ENCODE measurements at regions not wholly inside any gene's neighbourhood (a gene's known extent, or its start where the extent isn't known, plus 50 kb on each side); places are given as distances from the start of the nearest gene placed in this dataset.

- no peak overlapping the region for H3K4me2 ChIP-seq
- no peak for FAIRE-seq
These were observed 82.9 kb upstream of the APBB1IP start for GRCh38 chr10:26355241-26355640.

GRCh38 chr10:26357203-26357602 lies 80.9 kb upstream of the APBB1IP start:
- TF ChIP-seq RARB (CRISPR knock-in tag; IDR thresholded peaks at IDR 0.05) (no peak), CHD4 (IDR thresholded peaks at IDR 0.05; ENCODE audit: borderline replicate concordance) (no peak), FOSL2 (IDR thresholded peaks at IDR 0.05) (no peak), FOSL2 (CRISPR knock-in tag; IDR thresholded peaks at IDR 0.05) (0 out of 2 replicates have a peak, but pooled peaks have one; percentile 19)
- POLR2A ChIA-PET = no interaction called here

More at GRCh38 chr10:26355241-26355640, 82.9 kb upstream of the APBB1IP start:
- DNase-seq (ENCODE audit: low read depth in 1 of 2, low spot score in 1 of 2) (no peak), ATAC-seq (no peak)
- ChIA-PET CTCF (no interaction called here), POLR2A (no interaction called here)
- no peak overlapping the region for H3K4me3 ChIP-seq
- H3K9me3 ChIP-seq = peaks cover 6% of the 10 kb centered on the region; the same call in 2 of the 3 replicates
- H3K4me1 ChIP-seq = peaks cover 4% of the 10 kb centered on the region; the same call in 1 of the 3 replicates
- no peak overlapping the region for H3K27ac ChIP-seq
- TF ChIP-seq GATA3 (IDR thresholded peaks at IDR 0.05; ENCODE audit: borderline replicate concordance) (no peak), POLR2AphosphoS2 (conservative IDR thresholded peaks at IDR 0.05; ENCODE audit: low read length) (no peak), EHMT2 (IDR thresholded peaks at IDR 0.05; ENCODE audit: low read depth) (no peak), ESRRA (IDR thresholded peaks at IDR 0.05; ENCODE audit: borderline replicate concordance, low read length) (no peak), NR3C1 (IDR thresholded peaks at IDR 0.05) (no peak), TFCP2L1 (CRISPR knock-in tag; IDR thresholded peaks at IDR 0.05) (no peak)
- 49% methylated on average over 6 of the region's 6 CpGs for WGBS (ENCODE audit: missing lambda C conversion rate)

GRCh38 chr10:26358071-26358470 lies 80.1 kb upstream of the APBB1IP start:
- POLR2A ChIA-PET = no interaction called here
- no peak for TF ChIP-seq PBX3 (IDR thresholded peaks at IDR 0.05)
- no peak for TF ChIP-seq HOXB5 (CRISPR knock-in tag; IDR thresholded peaks at IDR 0.05)
- TF ChIP-seq RNF2 (IDR thresholded peaks at IDR 0.05; ENCODE audit: borderline replicate concordance, low read depth) = no peak
- TF ChIP-seq BHLHE40 (IDR thresholded peaks at IDR 0.05; ENCODE audit: low read depth, low read length) = no peak
- TF ChIP-seq ZSCAN20 (CRISPR knock-in tag; IDR thresholded peaks at IDR 0.05) = no peak
- TF ChIP-seq TP53 (CRISPR knock-in tag; IDR thresholded peaks at IDR 0.05) = no peak
- TF ChIP-seq CBX8 (IDR thresholded peaks at IDR 0.05) = no peak
- TF ChIP-seq MAFK (IDR thresholded peaks at IDR 0.05; ENCODE audit: partially characterized antibody) = no peak
- FAIRE-seq (no peak), DNase-seq (ENCODE audit: low read depth in 1 of 2, low spot score in 1 of 2) (no peak), ATAC-seq (no peak)
- Histone ChIP-seq H3K4me3 (no peak overlapping the region), H3K27ac (no peak overlapping the region), H3K4me2 (no peak overlapping the region), H3K4me1 (peaks cover 7% of the 10 kb centered on the region; the same call in 2 of the 3 replicates), H3K9me3 (peaks cover 6% of the 10 kb centered on the region; the same call in 2 of the 3 replicates)
- WGBS (ENCODE audit: missing lambda C conversion rate) = 23% methylated on average over 2 of the region's 2 CpGs
- CTCF ChIA-PET = no interaction called here

More at GRCh38 chr10:26357203-26357602, 80.9 kb upstream of the APBB1IP start:
- peaks cover 7% of the 10 kb centered on the region; the same call in 2 of the 3 replicates for H3K4me1 ChIP-seq
- DNase-seq (ENCODE audit: low read depth in 1 of 2, low spot score in 1 of 2) = no peak
- H3K9me3 ChIP-seq = peaks cover 6% of the 10 kb centered on the region; the same call in 2 of the 3 replicates
- H3K4me3 ChIP-seq = no peak overlapping the region
- FAIRE-seq = no peak
- no peak overlapping the region for H3K27ac ChIP-seq
- CTCF ChIA-PET = no interaction called here
- WGBS (ENCODE audit: missing lambda C conversion rate) = 38% methylated on average over 1 of the region's 1 CpG
- ATAC-seq = no peak
- H3K4me2 ChIP-seq = no peak overlapping the region

- Histone ChIP-seq H3K27ac (no peak overlapping the region), H3K4me3 (no peak overlapping the region), H3K4me2 (no peak overlapping the region), H3K9me3 (no peaks in the 10 kb centered on the region; the same call in 2 of the 3 replicates), H3K4me1 (peaks cover 12% of the 10 kb centered on the region)
- ChIA-PET CTCF (no interaction called here), POLR2A (no interaction called here)
- WGBS (ENCODE audit: missing lambda C conversion rate) = 42% methylated on average over 1 of the region's 1 CpG
- no peak for TF ChIP-seq NFE2L2 (conservative IDR thresholded peaks at IDR 0.05; ENCODE audit: low read length)
- no peak for TF ChIP-seq ZC3H11A (IDR thresholded peaks at IDR 0.05)
- TF ChIP-seq ATOH8 (CRISPR knock-in tag; IDR thresholded peaks at IDR 0.05; ENCODE audit: low read depth) = no peak
- TF ChIP-seq ZNF302 (CRISPR knock-in tag; IDR thresholded peaks at IDR 0.05) = no peak
- DNase-seq (ENCODE audit: low read depth in 1 of 2, low spot score in 1 of 2) (no peak), FAIRE-seq (no peak), ATAC-seq (no peak)
These were observed 78.5 kb upstream of the APBB1IP start for GRCh38 chr10:26359670-26360069.
